ENCODE measurements at regions not wholly inside any gene's neighbourhood (a gene's known extent, or its start where the extent isn't known, plus 50 kb on each side); places are given as distances from the start of the nearest gene placed in this dataset.
"Not testable (repeated sequence)": the region's sequence is repeated elsewhere in the genome, so short reads cannot be mapped to it uniquely, and the experiment has no call there.

DNA sequence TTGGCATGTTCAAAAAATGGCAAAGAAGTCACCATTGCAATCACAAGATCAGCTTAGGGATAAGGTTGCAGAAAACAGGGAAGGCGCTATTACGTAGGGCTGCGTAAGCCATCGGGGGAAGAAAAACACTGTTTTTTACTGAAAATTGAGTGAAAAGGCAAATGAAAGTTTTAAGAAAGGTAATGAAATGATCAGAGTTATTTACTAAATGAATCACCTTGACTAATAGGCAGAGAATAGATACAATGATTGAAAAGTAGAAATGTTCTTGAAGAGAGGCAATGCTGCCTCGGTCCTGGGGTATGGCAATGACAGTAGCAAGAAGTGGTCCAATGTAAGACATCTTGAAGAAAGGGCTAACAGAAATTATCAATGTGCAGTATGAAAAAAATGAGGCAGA lies 1227.8 kb upstream of the ZEB2 start:
- H3K4me3 ChIP-seq = no peak overlapping the region
- no peak for DNase-seq
- peaks cover 0 to 11% (median 3%) of the 10 kb centered on the region in 4 donors for H3K4me1 ChIP-seq
- no peaks in the 10 kb centered on the region for H3K36me3 ChIP-seq
- no peaks in the 10 kb centered on the region for H3K27me3 ChIP-seq
- TF ChIP-seq, protein P1, sequence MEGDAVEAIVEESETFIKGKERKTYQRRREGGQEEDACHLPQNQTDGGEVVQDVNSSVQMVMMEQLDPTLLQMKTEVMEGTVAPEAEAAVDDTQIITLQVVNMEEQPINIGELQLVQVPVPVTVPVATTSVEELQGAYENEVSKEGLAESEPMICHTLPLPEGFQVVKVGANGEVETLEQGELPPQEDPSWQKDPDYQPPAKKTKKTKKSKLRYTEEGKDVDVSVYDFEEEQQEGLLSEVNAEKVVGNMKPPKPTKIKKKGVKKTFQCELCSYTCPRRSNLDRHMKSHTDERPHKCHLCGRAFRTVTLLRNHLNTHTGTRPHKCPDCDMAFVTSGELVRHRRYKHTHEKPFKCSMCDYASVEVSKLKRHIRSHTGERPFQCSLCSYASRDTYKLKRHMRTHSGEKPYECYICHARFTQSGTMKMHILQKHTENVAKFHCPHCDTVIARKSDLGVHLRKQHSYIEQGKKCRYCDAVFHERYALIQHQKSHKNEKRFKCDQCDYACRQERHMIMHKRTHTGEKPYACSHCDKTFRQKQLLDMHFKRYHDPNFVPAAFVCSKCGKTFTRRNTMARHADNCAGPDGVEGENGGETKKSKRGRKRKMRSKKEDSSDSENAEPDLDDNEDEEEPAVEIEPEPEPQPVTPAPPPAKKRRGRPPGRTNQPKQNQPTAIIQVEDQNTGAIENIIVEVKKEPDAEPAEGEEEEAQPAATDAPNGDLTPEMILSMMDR (IDR thresholded peaks at IDR 0.05) = no peak
- no peak for TF ChIP-seq POLR2A (IDR thresholded peaks at IDR 0.05)
- H3K9me3 ChIP-seq = no peaks in the 10 kb centered on the region
- H3K27ac ChIP-seq = no peak overlapping the region

DNA sequence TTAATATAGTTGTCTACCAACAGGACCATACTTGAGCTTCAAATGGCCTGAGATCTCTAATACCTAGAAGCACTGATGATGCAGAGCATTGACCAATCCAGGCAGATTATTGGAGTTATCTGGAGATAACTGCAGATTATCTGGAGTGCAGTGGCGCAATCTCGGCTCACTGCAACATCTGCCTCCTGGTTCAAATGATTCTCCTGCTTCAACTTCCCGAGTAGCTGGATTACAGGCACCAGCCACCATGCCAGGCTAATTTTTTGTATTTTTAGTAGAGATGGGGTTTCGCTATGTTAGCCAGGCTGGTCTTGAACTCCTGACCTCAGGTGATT lies 1225.4 kb upstream of the ZEB2 start:
- H3K36me3 ChIP-seq, H3K4me3 ChIP-seq, DNase-seq, H3K27me3 ChIP-seq, H3K27ac ChIP-seq, H3K9me3 ChIP-seq, H3K4me1 ChIP-seq: not testable (repeated sequence)

DNA sequence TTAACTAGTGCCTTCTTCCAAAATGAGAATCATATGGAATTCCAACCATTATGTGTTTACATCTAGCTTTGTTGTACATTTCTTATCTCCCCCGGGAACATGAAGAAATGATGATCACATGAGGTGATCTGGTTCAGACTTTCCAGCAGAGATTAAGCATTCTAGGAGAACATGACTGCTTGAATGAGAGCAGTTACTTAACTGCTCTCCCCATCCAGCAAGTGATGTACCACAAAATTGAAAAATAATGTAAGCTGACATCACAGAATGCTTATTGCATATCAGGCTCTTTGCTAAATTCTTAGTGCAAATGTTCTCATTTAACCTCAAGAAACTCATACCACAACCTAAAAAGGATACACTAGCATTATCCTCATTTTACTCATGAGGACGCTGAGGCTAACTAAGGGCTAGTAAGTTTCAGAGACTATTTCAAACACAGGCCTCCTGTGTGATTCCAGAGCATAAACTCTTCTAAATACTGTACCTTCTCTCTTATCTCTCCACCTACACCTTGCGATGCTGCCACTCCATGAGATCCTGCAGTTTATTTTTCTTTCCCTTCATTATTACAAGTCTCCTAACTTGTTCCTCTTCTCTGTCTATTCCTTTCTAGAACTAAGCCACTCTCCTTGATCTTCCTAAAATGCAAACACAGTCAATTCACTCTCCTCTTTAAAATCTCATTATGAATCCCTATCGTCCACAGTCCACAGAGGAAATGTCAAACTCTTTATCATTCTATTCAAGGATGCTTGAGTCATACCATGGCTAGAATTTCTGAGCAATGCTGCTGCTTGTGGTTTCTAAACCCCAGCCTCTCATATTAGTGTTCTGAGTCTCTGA lies 1224.8 kb upstream of the ZEB2 start:
- no peaks in the 10 kb centered on the region for H3K36me3 ChIP-seq
- no peaks in the 10 kb centered on the region for H3K4me1 ChIP-seq
- TF ChIP-seq, protein P1 (IDR thresholded peaks at IDR 0.05) = no peak
- H3K27ac ChIP-seq = no peak overlapping the region
- H3K4me3 ChIP-seq = no peak overlapping the region
- no peak for DNase-seq
- no peaks in the 10 kb centered on the region for H3K9me3 ChIP-seq
- H3K27me3 ChIP-seq = no peaks in the 10 kb centered on the region

DNA sequence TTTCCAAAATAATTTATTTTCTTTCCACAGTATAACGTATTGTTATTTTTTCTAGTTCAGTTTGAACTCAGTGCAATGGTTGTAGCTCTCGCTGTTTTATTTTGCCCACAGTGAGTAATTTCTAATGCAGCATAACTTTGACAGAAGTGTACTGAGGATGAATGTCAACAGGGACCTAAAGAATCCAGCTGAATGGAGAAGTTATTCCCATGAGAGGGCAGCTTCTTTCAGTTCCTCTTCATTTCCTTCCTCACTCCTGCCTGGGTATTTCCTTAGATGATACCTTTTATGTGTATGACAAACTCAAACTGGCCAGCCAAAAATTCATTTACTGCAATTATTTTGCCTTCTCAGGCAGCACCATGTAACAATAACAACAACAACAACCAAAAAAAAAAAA lies 1223.1 kb upstream of the ZEB2 start:
- Histone ChIP-seq H3K4me3 (no peak overlapping the region), H3K4me1 (no peaks in the 10 kb centered on the region), H3K27me3 (no peaks in the 10 kb centered on the region), H3K36me3 (no peaks in the 10 kb centered on the region), H3K9me3 (no peaks in the 10 kb centered on the region), H3K27ac (no peak overlapping the region)
- DNase-seq = no peak
- TF ChIP-seq, protein P1 (IDR thresholded peaks at IDR 0.05) = no peak
- TF ChIP-seq POLR2A (IDR thresholded peaks at IDR 0.05) = no peak

DNA sequence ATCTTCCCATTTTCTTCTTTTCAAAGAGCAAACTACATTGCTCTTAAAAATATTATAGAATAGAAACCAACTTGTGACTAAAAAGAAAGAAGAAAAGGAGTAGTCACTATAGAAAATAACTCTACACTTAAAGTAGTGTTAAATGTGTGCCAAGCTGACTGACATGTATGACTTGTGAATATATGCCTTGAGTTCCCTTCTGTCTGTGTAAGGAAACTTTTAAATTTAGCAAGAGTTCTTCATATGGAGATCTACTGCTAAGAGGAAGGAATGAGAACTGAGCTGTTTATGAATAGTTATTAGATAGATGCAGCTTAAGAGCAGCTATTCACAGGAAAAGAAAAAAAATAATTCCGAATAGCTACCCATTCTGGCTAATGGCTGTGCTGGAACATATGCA lies 1221.7 kb upstream of the ZEB2 start:
- no peak overlapping the region for H3K4me3 ChIP-seq
- TF ChIP-seq, protein P1 (IDR thresholded peaks at IDR 0.05) = no peak
- no peak for TF ChIP-seq POLR2A (IDR thresholded peaks at IDR 0.05)

DNA sequence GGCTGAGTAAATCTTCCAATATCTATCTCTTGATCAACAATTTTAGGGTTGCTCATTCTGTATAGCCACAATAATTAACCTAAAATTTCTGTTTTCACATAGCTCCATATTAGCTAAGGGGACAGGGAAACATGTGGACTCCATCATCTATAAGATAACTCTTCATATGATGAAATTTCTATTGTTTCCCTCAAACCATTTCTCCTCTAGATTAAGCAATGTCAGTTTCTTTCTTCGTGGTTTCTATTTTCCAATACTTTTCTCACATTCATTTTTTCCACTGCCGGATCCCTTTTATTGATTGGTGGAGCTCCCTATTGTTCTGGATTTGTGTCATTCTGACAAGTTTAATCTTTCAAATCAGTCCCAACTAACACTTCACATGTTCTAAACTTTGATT lies 1221.3 kb upstream of the ZEB2 start:
- TF ChIP-seq POLR2A (IDR thresholded peaks at IDR 0.05) = no peak
- TF ChIP-seq, protein P1 (IDR thresholded peaks at IDR 0.05) = no peak
- H3K27ac ChIP-seq = no peak overlapping the region
- H3K9me3 ChIP-seq = no peaks in the 10 kb centered on the region
- H3K4me3 ChIP-seq = no peak overlapping the region
- H3K36me3 ChIP-seq = no peaks in the 10 kb centered on the region
- H3K27me3 ChIP-seq = no peaks in the 10 kb centered on the region
- no peak for DNase-seq
- H3K4me1 ChIP-seq = no peaks in the 10 kb centered on the region

More for the DNA sequence above, 1221.7 kb upstream of the ZEB2 start:
- Histone ChIP-seq H3K36me3 (no peaks in the 10 kb centered on the region), H3K27me3 (no peaks in the 10 kb centered on the region), H3K27ac (no peak overlapping the region), H3K9me3 (no peaks in the 10 kb centered on the region), H3K4me1 (no peaks in the 10 kb centered on the region)
- no peak for DNase-seq

Data from Peyer's patch (tissue), 4 donors.